B cell (primary cell): ENCODE measurements at regions not wholly inside any gene's neighbourhood (a gene's known extent, or its start where the extent isn't known, plus 50 kb on each side); places are given as distances from the start of the nearest gene placed in this dataset.

Source experiments
- ATAC-seq: fragments of 200-7000 bp; cut with Tn5 transposase; one replicate; pipeline ENCODE4 v1.10.0; 2021; ENCODE audit warnings: low read depth, mild to moderate bottlenecking, moderate number of reproducible peaks, moderate library complexity
- CTCF ChIA-PET: fragments of 350-600 bp; sonication (Branson Sonifier 250); formaldehyde crosslinking; loops from one replicate; lab custom pipeline; 2021; ENCODE audit warnings: antibody characterized with exemption, inconsistent platforms; lab: Charles Lee
- POLR2A ChIA-PET: fragments of 350-600 bp; sonication (Branson Sonifier 250); formaldehyde crosslinking; loops from one replicate; lab custom pipeline; 2021; ENCODE audit warnings: antibody characterized with exemption; lab: Charles Lee
- DNase-seq: peaks from one replicate; pipeline ENCODE4 v3.0.0; 2013
- H2AFZ ChIP-seq: 2 replicates; pipeline ENCODE4 v1.6.1; 2012; ENCODE audit warnings: mild to moderate bottlenecking, low read depth, low read length; ENCODE audit not compliant: insufficient read depth, poor library complexity, severe bottlenecking
- H3K27ac ChIP-seq, 2 donors: 1 replicate in 1 of 2; 2 replicates in 1 of 2; pipeline ENCODE4 v1.5.1; 2012 to 2013; ENCODE audit warnings: low read length in 2 of 2, mild to moderate bottlenecking in 2 of 2, moderate library complexity in 1 of 2
- H3K27me3 ChIP-seq, 4 experiments: fragments of 200-600 bp in 1 of 4; sonication (generic) in 1 of 4; replicated peaks in 1 of 4; 1 replicate in 2 of 4; 2 replicates in 2 of 4; pipeline versions ENCODE4 v1.6.1 to v1.7.0; 2013 to 2016; ENCODE audit warnings: low read length in 3 of 4, mild to moderate bottlenecking in 2 of 4, mixed read lengths in 1 of 4, moderate library complexity in 1 of 4; ENCODE audit not compliant: insufficient read depth in 4 of 4, control insufficient read depth in 3 of 4; ENCODE audit errors: control extremely low read depth in 1 of 4
- H3K36me3 ChIP-seq, 2 experiments: replicated peaks in 1 of 2; 1 replicate in 1 of 2; 2 replicates in 1 of 2; pipeline versions ENCODE4 v1.6.1 to v1.7.1; 2013; ENCODE audit warnings: low read length in 1 of 2; ENCODE audit not compliant: insufficient read depth in 2 of 2, control insufficient read depth in 1 of 2; ENCODE audit errors: control extremely low read depth in 1 of 2, extremely low read depth in 1 of 2
- H3K4me1 ChIP-seq, 2 donors: fragments of 200-600 bp in 1 of 2; sonication (generic) in 1 of 2; 1 replicate in 1 of 2; 2 replicates in 1 of 2; pipeline versions ENCODE4 v1.5.1 to v1.6.1; 2013 to 2017; ENCODE audit warnings: low read length in 2 of 2; ENCODE audit not compliant: control insufficient read depth in 2 of 2, insufficient read depth in 2 of 2
- H3K4me2 ChIP-seq: replicated peaks from 2 replicates; pipeline ENCODE3; 2012; ENCODE audit warnings: mild to moderate bottlenecking, low read depth, low read length; ENCODE audit not compliant: poor library complexity, severe bottlenecking
- H3K4me3 ChIP-seq, 5 experiments: fragments of 200-600 bp in 1 of 5; sonication (generic) in 1 of 5; 1 replicate in 3 of 5; 2 replicates in 2 of 5; pipeline versions ENCODE4 v1.5.1 to v1.7.0; 2011 to 2016; ENCODE audit warnings: low read length in 4 of 5, mild to moderate bottlenecking in 4 of 5, low read depth in 2 of 5, control low read depth in 1 of 5, moderate library complexity in 1 of 5; ENCODE audit not compliant: insufficient read depth in 1 of 5; ENCODE audit errors: control extremely low read depth in 1 of 5, extremely low read depth in 1 of 5
- H3K79me2 ChIP-seq: fragments of 200-600 bp; sonication (generic); one replicate; pipeline ENCODE4 v1.6.0; 2016; ENCODE audit warnings: low read length; ENCODE audit not compliant: control insufficient read depth, insufficient read depth
- H3K9ac ChIP-seq: fragments of 200-600 bp; sonication (generic); 2 replicates; pipeline ENCODE4 v1.6.1; 2017; ENCODE audit warnings: mild to moderate bottlenecking, low read length, moderate library complexity
- H3K9me3 ChIP-seq, 3 donors: one replicate each; pipeline versions ENCODE4 v1.6.1 to v1.7.1; 2013; ENCODE audit warnings: low read length in 2 of 3; ENCODE audit not compliant: control insufficient read depth in 2 of 3, insufficient read depth in 1 of 3; ENCODE audit errors: control extremely low read depth in 1 of 3
- H4K20me1 ChIP-seq: 2 replicates; pipeline ENCODE4 v1.6.0; 2012; ENCODE audit warnings: mild to moderate bottlenecking, low read length; ENCODE audit not compliant: insufficient read depth, control insufficient read depth, poor library complexity, severe bottlenecking
- H3K27ac Mint-ChIP-seq: one replicate; pipeline ENCODE4 v1.8.0; 2021; ENCODE audit warnings: mixed read lengths
- H3K27me3 Mint-ChIP-seq: one replicate; pipeline ENCODE4 v1.8.0; 2021; ENCODE audit warnings: mixed read lengths
- H3K4me1 Mint-ChIP-seq: one replicate; pipeline ENCODE4 v1.8.0; 2021; ENCODE audit warnings: mixed read lengths
- H3K4me3 Mint-ChIP-seq: one replicate; pipeline ENCODE4 v1.8.0; 2021; ENCODE audit warnings: mixed read lengths
- H3K9me3 Mint-ChIP-seq: one replicate; pipeline ENCODE4 v1.8.0; 2022; ENCODE audit warnings: mixed read lengths; ENCODE audit not compliant: insufficient read depth
- EZH2 ChIP-seq: IDR thresholded peaks from 2 replicates; pipeline ENCODE4 v1.6.1; 2012; ENCODE audit warnings: borderline replicate concordance, low read depth, mild to moderate bottlenecking, moderate library complexity, low read length; ENCODE audit not compliant: insufficient read depth, poor library complexity, severe bottlenecking
- WGBS: methylation state at CpG from one replicate; pipeline ENCODE4 v1.1.5; 2013; ENCODE audit warnings: missing lambda C conversion rate; ENCODE audit not compliant: insufficient coverage; 5-methylcytosine and 5-hydroxymethylcytosine counted together
- intact Hi-C: fragments of 100-400 bp; cut with micrococcal nuclease; formaldehyde crosslinking; loops from one replicate; pipeline ENCODE4 v1.10.0; 2022
- TF ChIP-seq, protein P1 (sequence below): fragments of 200-600 bp; IDR thresholded peaks from one replicate; pipeline ENCODE4 v1.8.0; 2022; ENCODE audit warnings: antibody characterized with exemption, mild to moderate bottlenecking

DNA sequence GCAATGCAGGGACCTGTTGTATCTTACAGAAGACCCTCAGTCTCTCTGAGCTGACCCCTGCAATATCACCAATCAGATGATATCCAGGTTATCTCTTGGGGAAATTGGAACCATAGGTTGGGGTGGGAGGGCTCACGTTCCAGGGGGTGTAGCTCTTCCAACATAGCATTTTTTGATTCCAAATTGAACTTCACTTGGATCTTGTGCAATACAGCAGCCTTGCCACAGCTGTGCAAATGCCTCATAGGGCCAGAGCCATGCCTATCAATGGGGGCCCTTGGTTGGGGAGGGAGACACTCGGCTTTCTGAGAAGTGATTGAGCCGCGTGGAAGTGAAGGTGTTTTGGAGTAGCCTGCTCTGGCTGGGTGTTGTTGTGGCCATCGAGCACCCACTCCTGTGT is 117.2 kb upstream of the PITX1 start:
- intact Hi-C loops: no loop called here
- H3K4me3 ChIP-seq: no peak overlapping the region
- Mint-ChIP-seq H3K27me3 (peaks cover 33% of the 10 kb centered on the region), H3K4me3 (no peak overlapping the region), H3K9me3 (no peaks in the 10 kb centered on the region), H3K4me1 (no peaks in the 10 kb centered on the region), H3K27ac (no peak overlapping the region)
- H3K79me2 ChIP-seq: no peaks in the 10 kb centered on the region
- ChIA-PET POLR2A (no interaction called here), CTCF (no interaction called here)
- H3K9me3 ChIP-seq: peaks cover 0 to 10% (median 0%) of the 10 kb centered on the region in 3 donors
- peaks cover 0 to 8% (median 3%) of the 10 kb centered on the region in 4 experiments for H3K27me3 ChIP-seq
- no peak overlapping the region for H2AFZ ChIP-seq
- H3K4me1 ChIP-seq: no peaks in the 10 kb centered on the region
- ATAC-seq (no peak), DNase-seq (no peak)
- no peaks in the 10 kb centered on the region for H4K20me1 ChIP-seq
- H3K4me2 ChIP-seq: no peak overlapping the region
- no peak overlapping the region for H3K9ac ChIP-seq
- no peak overlapping the region for H3K27ac ChIP-seq
- TF ChIP-seq, protein P1, sequence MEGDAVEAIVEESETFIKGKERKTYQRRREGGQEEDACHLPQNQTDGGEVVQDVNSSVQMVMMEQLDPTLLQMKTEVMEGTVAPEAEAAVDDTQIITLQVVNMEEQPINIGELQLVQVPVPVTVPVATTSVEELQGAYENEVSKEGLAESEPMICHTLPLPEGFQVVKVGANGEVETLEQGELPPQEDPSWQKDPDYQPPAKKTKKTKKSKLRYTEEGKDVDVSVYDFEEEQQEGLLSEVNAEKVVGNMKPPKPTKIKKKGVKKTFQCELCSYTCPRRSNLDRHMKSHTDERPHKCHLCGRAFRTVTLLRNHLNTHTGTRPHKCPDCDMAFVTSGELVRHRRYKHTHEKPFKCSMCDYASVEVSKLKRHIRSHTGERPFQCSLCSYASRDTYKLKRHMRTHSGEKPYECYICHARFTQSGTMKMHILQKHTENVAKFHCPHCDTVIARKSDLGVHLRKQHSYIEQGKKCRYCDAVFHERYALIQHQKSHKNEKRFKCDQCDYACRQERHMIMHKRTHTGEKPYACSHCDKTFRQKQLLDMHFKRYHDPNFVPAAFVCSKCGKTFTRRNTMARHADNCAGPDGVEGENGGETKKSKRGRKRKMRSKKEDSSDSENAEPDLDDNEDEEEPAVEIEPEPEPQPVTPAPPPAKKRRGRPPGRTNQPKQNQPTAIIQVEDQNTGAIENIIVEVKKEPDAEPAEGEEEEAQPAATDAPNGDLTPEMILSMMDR: no peak
- TF ChIP-seq EZH2: no peak
- 100% methylated on average over 2 of the region's 5 CpGs for WGBS
- H3K36me3 ChIP-seq: no peaks in the 10 kb centered on the region

DNA sequence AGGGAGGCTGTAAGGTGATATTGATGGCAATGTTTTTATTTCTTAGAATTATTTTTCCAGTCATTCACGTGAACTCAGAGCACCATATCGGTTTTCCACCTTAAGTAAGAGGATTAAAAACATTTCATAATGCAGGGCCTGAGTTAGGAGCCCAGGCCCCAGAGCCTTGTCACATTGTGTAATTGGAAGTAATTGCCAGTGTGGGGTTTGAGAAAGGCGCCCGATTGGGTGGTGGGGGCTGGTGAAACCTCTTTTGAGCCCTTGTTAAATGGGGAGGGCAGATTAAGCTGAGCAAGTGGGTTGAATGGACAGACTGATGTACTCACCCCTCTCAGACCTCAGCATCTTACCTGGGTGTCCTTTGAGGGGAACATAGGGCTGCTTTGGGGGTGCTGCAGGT is 116.7 kb upstream of the PITX1 start:
- Mint-ChIP-seq H3K4me1 (no peaks in the 10 kb centered on the region), H3K27ac (no peak overlapping the region), H3K9me3 (no peaks in the 10 kb centered on the region), H3K27me3 (peaks cover 32% of the 10 kb centered on the region), H3K4me3 (no peak overlapping the region)
- no peak overlapping the region for H3K9ac ChIP-seq
- no peak overlapping the region for H3K4me3 ChIP-seq
- ChIA-PET CTCF (no interaction called here), POLR2A (no interaction called here)
- H3K79me2 ChIP-seq: no peaks in the 10 kb centered on the region
- intact Hi-C loops: no loop called here
- H3K9me3 ChIP-seq: peaks cover 0 to 10% (median 0%) of the 10 kb centered on the region in 3 donors
- 94% methylated on average over 2 of the region's 4 CpGs for WGBS
- peaks cover 0 to 8% (median 3%) of the 10 kb centered on the region in 4 experiments for H3K27me3 ChIP-seq
- H3K36me3 ChIP-seq: no peaks in the 10 kb centered on the region
- no peaks in the 10 kb centered on the region for H3K4me1 ChIP-seq
- no peaks in the 10 kb centered on the region for H4K20me1 ChIP-seq
- no peak overlapping the region for H3K27ac ChIP-seq
- ATAC-seq: no peak
- no peak overlapping the region for H2AFZ ChIP-seq
- DNase-seq: no peak
- TF ChIP-seq, protein P1: no peak
- TF ChIP-seq EZH2: no peak
- no peak overlapping the region for H3K4me2 ChIP-seq
